Loucy (cell line): ENCODE measurements at regions not wholly inside any gene's neighbourhood (a gene's known extent, or its start where the extent isn't known, plus 50 kb on each side); places are given as distances from the start of the nearest gene placed in this dataset.

ENCODE experiments used
- EZH2phosphoT487 ChIP-seq: fragments of 200-600 bp; IDR thresholded peaks from 2 replicates; pipeline ENCODE4 v1.6.1; 2018; ENCODE audit warnings: antibody characterized with exemption, mild to moderate bottlenecking, moderate library complexity, borderline replicate concordance
- TF ChIP-seq, protein P1 (sequence below): fragments of 200-600 bp; sonication (generic); conservative IDR thresholded peaks from 2 replicates; pipeline ENCODE4 v1.5.1; 2014; ENCODE audit warnings: mild to moderate bottlenecking, antibody characterized with exemption, low read length

DNA sequence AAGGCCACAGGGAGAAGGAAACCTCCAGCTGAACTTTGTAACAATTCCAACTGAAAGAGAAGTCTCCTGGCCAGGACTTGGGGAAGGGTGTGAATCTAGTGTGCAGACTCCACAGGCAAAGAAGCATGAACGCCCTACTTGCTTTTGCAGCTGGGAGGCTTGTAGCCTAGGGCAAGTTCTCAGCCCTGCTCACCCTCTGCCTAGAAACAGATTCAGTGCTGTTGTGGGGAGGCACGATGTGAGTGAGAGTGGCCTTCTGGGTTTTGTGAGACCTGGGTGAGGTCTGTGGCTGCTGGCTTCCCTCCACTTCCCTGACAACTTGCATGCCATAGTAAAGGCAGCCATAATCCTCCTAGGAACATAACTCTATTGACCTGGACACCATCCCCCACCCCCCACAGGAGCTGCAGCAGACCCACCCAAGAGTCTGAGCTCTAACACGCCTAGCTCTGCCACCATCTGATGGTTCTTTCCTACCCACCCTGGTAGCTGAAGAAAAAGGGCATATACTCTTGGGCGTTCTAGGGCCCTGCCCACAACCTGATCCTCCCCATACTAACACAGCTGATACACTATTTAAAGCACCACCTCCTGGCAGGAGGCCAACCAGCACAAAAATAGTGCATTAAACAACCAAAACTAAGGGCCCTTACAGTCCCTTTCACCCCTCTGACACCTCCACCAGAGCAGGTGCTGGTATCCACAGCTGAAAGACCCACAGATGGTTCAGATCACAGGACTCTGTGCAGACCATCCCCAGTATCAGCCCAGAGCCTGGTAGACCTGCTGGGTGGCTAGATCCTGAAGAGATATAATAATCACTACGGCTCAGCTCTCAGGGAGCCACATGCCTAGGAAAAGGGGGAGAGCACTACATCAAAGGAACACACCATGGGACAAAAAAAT lies 426.5 kb downstream of the IGSF11 start:
- TF ChIP-seq, protein P1, sequence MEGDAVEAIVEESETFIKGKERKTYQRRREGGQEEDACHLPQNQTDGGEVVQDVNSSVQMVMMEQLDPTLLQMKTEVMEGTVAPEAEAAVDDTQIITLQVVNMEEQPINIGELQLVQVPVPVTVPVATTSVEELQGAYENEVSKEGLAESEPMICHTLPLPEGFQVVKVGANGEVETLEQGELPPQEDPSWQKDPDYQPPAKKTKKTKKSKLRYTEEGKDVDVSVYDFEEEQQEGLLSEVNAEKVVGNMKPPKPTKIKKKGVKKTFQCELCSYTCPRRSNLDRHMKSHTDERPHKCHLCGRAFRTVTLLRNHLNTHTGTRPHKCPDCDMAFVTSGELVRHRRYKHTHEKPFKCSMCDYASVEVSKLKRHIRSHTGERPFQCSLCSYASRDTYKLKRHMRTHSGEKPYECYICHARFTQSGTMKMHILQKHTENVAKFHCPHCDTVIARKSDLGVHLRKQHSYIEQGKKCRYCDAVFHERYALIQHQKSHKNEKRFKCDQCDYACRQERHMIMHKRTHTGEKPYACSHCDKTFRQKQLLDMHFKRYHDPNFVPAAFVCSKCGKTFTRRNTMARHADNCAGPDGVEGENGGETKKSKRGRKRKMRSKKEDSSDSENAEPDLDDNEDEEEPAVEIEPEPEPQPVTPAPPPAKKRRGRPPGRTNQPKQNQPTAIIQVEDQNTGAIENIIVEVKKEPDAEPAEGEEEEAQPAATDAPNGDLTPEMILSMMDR: no peak
- no peak for TF ChIP-seq EZH2phosphoT487
